Gastrocnemius medialis (tissue), 4 donors: ENCODE measurements at regions not wholly inside any gene's neighbourhood (a gene's known extent, or its start where the extent isn't known, plus 50 kb on each side); places are given as distances from the start of the nearest gene placed in this dataset.

Experiments
- ATAC-seq, 2 donors: fragments of 150-250 bp; one replicate each; pipeline ENCODE4 v1.9.1; 2016
- DNase-seq, 2 donors: peaks; one replicate each; pipeline ENCODE4 v3.0.0-alpha.2; 2019
- H3K27ac ChIP-seq, 4 donors: fragments of 200-600 bp; sonication (generic); 1 replicate in 1 of 4; 2 replicates in 3 of 4; pipeline ENCODE4 v1.5.1; 2016 to 2018; ENCODE audit warnings: mild to moderate bottlenecking in 2 of 4, moderate library complexity in 1 of 4
- H3K27me3 ChIP-seq, 3 donors: fragments of 200-600 bp; sonication (generic) in 2 of 3; 1 replicate in 1 of 3; 2 replicates in 2 of 3; pipeline versions ENCODE4 v1.5.1 to v1.6.0; 2016 to 2019; ENCODE audit warnings: mild to moderate bottlenecking in 1 of 3, moderate library complexity in 1 of 3
- H3K36me3 ChIP-seq, 2 donors: fragments of 200-600 bp; sonication (generic) in 1 of 2; one replicate each; pipeline ENCODE4 v1.5.1; 2017 to 2018
- H3K4me1 ChIP-seq, 2 donors: fragments of 200-600 bp; sonication (generic) in 1 of 2; one replicate each; pipeline ENCODE4 v1.5.1; 2016 to 2017; ENCODE audit warnings: mild to moderate bottlenecking in 2 of 2
- H3K4me3 ChIP-seq, 4 donors: fragments of 200-600 bp; sonication (generic) in 3 of 4; 1 replicate in 1 of 4; 2 replicates in 3 of 4; pipeline ENCODE4 v1.5.1; 2016 to 2019; ENCODE audit warnings: mild to moderate bottlenecking in 2 of 4
- H3K9me3 ChIP-seq, 3 donors: fragments of 200-600 bp; sonication (generic) in 2 of 3; 1 replicate in 1 of 3; 2 replicates in 2 of 3; pipeline ENCODE4 v1.5.1; 2016 to 2019
- CTCF ChIP-seq, 5 experiments: fragments of 450-650 bp in 3 of 5; fragments of 200-600 bp in 2 of 5; sonication (generic) in 2 of 5; IDR thresholded peaks in 4 of 5; conservative IDR thresholded peaks in 1 of 5; 1 replicate in 4 of 5; 2 replicates in 1 of 5; pipeline ENCODE4 v1.5.1; 2016 to 2019; ENCODE audit warnings: antibody characterized with exemption in 5 of 5, mild to moderate bottlenecking in 3 of 5, moderate library complexity in 3 of 5
- POLR2A ChIP-seq, 2 donors: fragments of 450-650 bp; IDR thresholded peaks; one replicate each; pipeline ENCODE4 v1.6.1; 2017; ENCODE audit warnings: antibody characterized with exemption in 2 of 2, mild to moderate bottlenecking in 2 of 2, moderate library complexity in 2 of 2
- in situ Hi-C, 4 donors: fragments of 200-750 bp; cut with MboI; loops; one replicate each; pipeline versions ENCODE4 v1.15.0 to v1.8.0; 2017; ENCODE audit warnings: low sequenced_read_pairs in 4 of 4
- intact Hi-C: fragments of 100-400 bp; cut with DNase I; formaldehyde crosslinking; loops from one replicate; pipeline ENCODE4 v1.15.1; 2023; ENCODE audit warnings: low total_unique reads

GRCh38 chr4:79212311-79212710 is 113.5 kb downstream of the NAA11 start:
- Histone ChIP-seq H3K27ac (no peak overlapping the region), H3K27me3 (no peaks in the 10 kb centered on the region), H3K9me3 (no peaks in the 10 kb centered on the region), H3K4me3 (no peak overlapping the region), H3K4me1 (peaks cover 0 to 3% of the 10 kb centered on the region in 2 donors), H3K36me3 (no peaks in the 10 kb centered on the region)
- in situ Hi-C loops, result no loop called here
- no peak for TF ChIP-seq POLR2A (IDR thresholded peaks at IDR 0.05)
- no peak for TF ChIP-seq CTCF (IDR thresholded peaks at IDR 0.05 in 4 of 5, conservative IDR thresholded peaks at IDR 0.05 in 1 of 5)
- intact Hi-C loops, result no loop called here
- DNase-seq (no peak), ATAC-seq (no peak)

GRCh38 chr4:79211490-79211889 is 114.4 kb downstream of the NAA11 start:
- H3K36me3 ChIP-seq, result no peaks in the 10 kb centered on the region
- DNase-seq (no peak), ATAC-seq (no peak)
- intact Hi-C loops (no loop called here), in situ Hi-C loops (no loop called here)
- peaks cover 0 to 3% of the 10 kb centered on the region in 2 donors for H3K4me1 ChIP-seq
- H3K27ac ChIP-seq, result no peak overlapping the region
- H3K4me3 ChIP-seq, result no peak overlapping the region
- TF ChIP-seq CTCF (IDR thresholded peaks at IDR 0.05 in 4 of 5, conservative IDR thresholded peaks at IDR 0.05 in 1 of 5) (no peak), POLR2A (IDR thresholded peaks at IDR 0.05) (no peak)
- no peaks in the 10 kb centered on the region for H3K27me3 ChIP-seq
- no peaks in the 10 kb centered on the region for H3K9me3 ChIP-seq

- no peak for ATAC-seq
Measured at GRCh38 chr4:79210636-79211049, 115.2 kb downstream of the NAA11 start.

GRCh38 chr4:79209822-79210635 is 115.8 kb downstream of the NAA11 start:
- Histone ChIP-seq H3K27me3 (no peaks in the 10 kb centered on the region), H3K4me3 (no peak overlapping the region), H3K36me3 (no peaks in the 10 kb centered on the region), H3K9me3 (no peaks in the 10 kb centered on the region), H3K27ac (no peak overlapping the region), H3K4me1 (peaks cover 0 to 3% of the 10 kb centered on the region in 2 donors)
- DNase-seq (no peak), ATAC-seq (no peak)
- intact Hi-C loops (no loop called here), in situ Hi-C loops (no loop called here)
- TF ChIP-seq CTCF (IDR thresholded peaks at IDR 0.05 in 4 of 5, conservative IDR thresholded peaks at IDR 0.05 in 1 of 5) (no peak), POLR2A (IDR thresholded peaks at IDR 0.05) (no peak)

More at GRCh38 chr4:79210636-79211049, 115.2 kb downstream of the NAA11 start:
- Histone ChIP-seq H3K4me3 (no peak overlapping the region), H3K36me3 (no peaks in the 10 kb centered on the region), H3K27me3 (no peaks in the 10 kb centered on the region), H3K9me3 (no peaks in the 10 kb centered on the region), H3K4me1 (peaks cover 0 to 3% of the 10 kb centered on the region in 2 donors), H3K27ac (no peak overlapping the region)
- in situ Hi-C loops, result no loop called here
- no peak for DNase-seq
- no peak for TF ChIP-seq POLR2A (IDR thresholded peaks at IDR 0.05)
- no peak for TF ChIP-seq CTCF (IDR thresholded peaks at IDR 0.05 in 4 of 5, conservative IDR thresholded peaks at IDR 0.05 in 1 of 5)
- intact Hi-C loops, result no loop called here
